Heart left ventricle (tissue), 13 donors: ENCODE measurements at regions not wholly inside any gene's neighbourhood (a gene's known extent, or its start where the extent isn't known, plus 50 kb on each side); places are given as distances from the start of the nearest gene placed in this dataset.
"Not testable (repeated sequence)": the region's sequence is repeated elsewhere in the genome, so short reads cannot be mapped to it uniquely, and the experiment has no call there.

Source experiments
- POLR2A ChIP-seq, 2 donors: fragments of 450-650 bp; IDR thresholded peaks; one replicate each; pipeline ENCODE4 v1.6.1; 2017; ENCODE audit warnings: antibody characterized with exemption in 2 of 2, mild to moderate bottlenecking in 2 of 2, moderate library complexity in 2 of 2
- TF ChIP-seq, protein P1 (sequence below), 12 donors: fragments of 200-600 bp; sonication (generic) in 4 of 12; IDR thresholded peaks; one replicate each; pipeline versions ENCODE4 v1.5.0 to v1.8.0; 2018 to 2022; ENCODE audit warnings: antibody characterized with exemption in 12 of 12, mild to moderate bottlenecking in 5 of 12
- donor health status: ischemic (EF 13 %, LVEDD 7.1; RV severe dilation, severe dysfunction).
- donor health status: DM: no; HTN: yes; CAD: no.
- donor health status: DM: no; HTN: no; CAD: no.
- donor health status: ischemic (EF 25% LVEDD 6.9; RV normal size, moderate dysfunction).
- donor health status: ischemic (EF 25% LVEDD 5.7; RV mildly dilated, moderate dysfunction).
- donor health status: ischemic (EF 35%, LVEDD 5.7; RV mildly dilated, moderate dysfunction).
- donor health status: nonischemic (EF 11% LVEDD 7.7; RV severe dilation, severe dysfunction).
- donor health status: DM: yes; HTN: yes; CAD: no.
- donor health status: PGD.
- donor health status: ischemic (EF 29% LVEDD 5.4; RV normal size, mild dysfunction).
- donor health status: nonischemic (EF 23%, LVEDD 6.1; RV moderate dilation, normal function).

DNA sequence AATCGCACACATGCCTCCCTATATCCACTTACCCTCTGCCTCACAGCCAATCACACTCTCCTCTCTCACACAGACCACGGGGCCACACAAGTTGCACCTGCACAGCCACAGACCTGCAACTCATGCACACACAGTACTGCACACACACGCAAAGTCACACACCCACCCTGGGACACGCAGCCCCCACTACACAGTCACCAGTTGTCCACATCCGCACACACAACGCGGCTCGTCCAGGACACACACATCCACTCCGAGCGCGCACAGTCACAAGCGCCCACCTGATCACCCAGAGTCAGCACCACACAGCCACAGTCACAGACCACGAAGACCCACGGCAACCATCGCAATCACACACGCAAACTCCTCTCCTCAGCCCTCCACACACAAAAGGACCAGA lies 387.3 kb downstream of the CNTNAP3B start:
- TF ChIP-seq, protein P1, sequence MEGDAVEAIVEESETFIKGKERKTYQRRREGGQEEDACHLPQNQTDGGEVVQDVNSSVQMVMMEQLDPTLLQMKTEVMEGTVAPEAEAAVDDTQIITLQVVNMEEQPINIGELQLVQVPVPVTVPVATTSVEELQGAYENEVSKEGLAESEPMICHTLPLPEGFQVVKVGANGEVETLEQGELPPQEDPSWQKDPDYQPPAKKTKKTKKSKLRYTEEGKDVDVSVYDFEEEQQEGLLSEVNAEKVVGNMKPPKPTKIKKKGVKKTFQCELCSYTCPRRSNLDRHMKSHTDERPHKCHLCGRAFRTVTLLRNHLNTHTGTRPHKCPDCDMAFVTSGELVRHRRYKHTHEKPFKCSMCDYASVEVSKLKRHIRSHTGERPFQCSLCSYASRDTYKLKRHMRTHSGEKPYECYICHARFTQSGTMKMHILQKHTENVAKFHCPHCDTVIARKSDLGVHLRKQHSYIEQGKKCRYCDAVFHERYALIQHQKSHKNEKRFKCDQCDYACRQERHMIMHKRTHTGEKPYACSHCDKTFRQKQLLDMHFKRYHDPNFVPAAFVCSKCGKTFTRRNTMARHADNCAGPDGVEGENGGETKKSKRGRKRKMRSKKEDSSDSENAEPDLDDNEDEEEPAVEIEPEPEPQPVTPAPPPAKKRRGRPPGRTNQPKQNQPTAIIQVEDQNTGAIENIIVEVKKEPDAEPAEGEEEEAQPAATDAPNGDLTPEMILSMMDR (IDR thresholded peaks at IDR 0.05), result not testable (repeated sequence)
- not testable (repeated sequence) for TF ChIP-seq POLR2A (IDR thresholded peaks at IDR 0.05)
